GM12878 (cell line): ENCODE measurements at regions not wholly inside any gene's neighbourhood (a gene's known extent, or its start where the extent isn't known, plus 50 kb on each side); places are given as distances from the start of the nearest gene placed in this dataset.

Experiments used
- CHD4 ChIP-seq: fragments of 200-600 bp; sonication (generic); IDR thresholded peaks from 2 replicates; pipeline ENCODE4 v1.6.1; 2016; ENCODE audit warnings: mild to moderate bottlenecking
- HCFC1 ChIP-seq: fragments of 150-350 bp; IDR thresholded peaks from 2 replicates; pipeline ENCODE4 v1.6.1; 2014; ENCODE audit warnings: low read length
- NFYB ChIP-seq: IDR thresholded peaks from 2 replicates; pipeline ENCODE4 v1.6.1; 2011; ENCODE audit warnings: low read depth, mild to moderate bottlenecking, low read length, improper control_type of control experiment, moderate library complexity; ENCODE audit not compliant: insufficient read depth
- SUZ12 ChIP-seq: fragments of 200-600 bp; sonication (generic); IDR thresholded peaks from one replicate; pipeline ENCODE4 v1.6.1; 2018; ENCODE audit warnings: antibody characterized with exemption, mild to moderate bottlenecking; ENCODE audit not compliant: unreplicated experiment
- ZBED1 ChIP-seq: IDR thresholded peaks from 2 replicates; pipeline ENCODE4 v1.6.1; 2016; ENCODE audit warnings: borderline replicate concordance
- ZNF274 ChIP-seq: IDR thresholded peaks from one replicate; pipeline ENCODE4 v1.8.0; 2011; ENCODE audit not compliant: insufficient read length, insufficient read depth
- TF ChIP-seq, protein P1 (sequence below), 3 experiments: IDR thresholded peaks in 2 of 3; conservative IDR thresholded peaks in 1 of 3; 2 replicates each; pipeline ENCODE4 v1.5.1; 2011; ENCODE audit warnings: low read depth in 3 of 3, low read length in 3 of 3, mild to moderate bottlenecking in 3 of 3, control low read depth in 2 of 3, moderate library complexity in 2 of 3, inconsistent platforms in 1 of 3, mixed read lengths in 1 of 3; ENCODE audit not compliant: control insufficient read depth in 2 of 3, insufficient read depth in 1 of 3; ENCODE audit errors: extremely low read depth in 1 of 3

DNA sequence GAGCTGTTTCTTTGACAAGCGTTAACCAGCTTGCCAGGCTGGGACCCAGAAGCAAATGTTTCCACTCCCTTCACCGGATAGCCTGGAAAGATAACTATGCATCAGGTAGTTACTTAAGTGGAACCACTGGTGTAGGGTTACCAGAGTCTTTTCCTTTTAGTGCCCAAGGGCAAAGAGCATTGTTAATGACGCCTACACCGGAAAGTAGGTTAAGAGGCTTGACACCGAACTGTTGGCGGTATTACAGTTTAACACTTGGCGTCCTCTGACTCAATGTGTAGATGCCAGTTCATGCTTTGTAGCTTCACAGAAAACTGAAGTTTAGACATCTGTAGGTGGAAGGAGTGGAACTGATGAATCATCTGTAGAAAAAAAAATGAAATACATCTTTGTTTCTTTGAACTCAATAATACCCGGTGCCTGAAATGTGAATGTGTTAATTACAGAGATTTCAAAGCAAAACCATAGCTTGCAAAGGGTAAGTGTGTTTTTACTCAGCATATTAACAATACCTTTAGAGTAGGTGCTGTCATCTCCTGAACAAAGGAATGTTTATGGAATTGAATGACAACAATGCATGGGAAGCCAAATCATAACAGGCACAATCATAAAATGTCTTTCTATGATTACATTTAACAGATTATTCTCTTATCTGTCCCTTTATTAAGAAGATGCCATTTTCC lies 426.7 kb upstream of the SALL1 start:
- TF ChIP-seq NFYB (no peak), ZBED1 (no peak), ZNF274 (no peak), CHD4 (no peak), SUZ12 (no peak), HCFC1 (no peak)
- TF ChIP-seq, protein P1, sequence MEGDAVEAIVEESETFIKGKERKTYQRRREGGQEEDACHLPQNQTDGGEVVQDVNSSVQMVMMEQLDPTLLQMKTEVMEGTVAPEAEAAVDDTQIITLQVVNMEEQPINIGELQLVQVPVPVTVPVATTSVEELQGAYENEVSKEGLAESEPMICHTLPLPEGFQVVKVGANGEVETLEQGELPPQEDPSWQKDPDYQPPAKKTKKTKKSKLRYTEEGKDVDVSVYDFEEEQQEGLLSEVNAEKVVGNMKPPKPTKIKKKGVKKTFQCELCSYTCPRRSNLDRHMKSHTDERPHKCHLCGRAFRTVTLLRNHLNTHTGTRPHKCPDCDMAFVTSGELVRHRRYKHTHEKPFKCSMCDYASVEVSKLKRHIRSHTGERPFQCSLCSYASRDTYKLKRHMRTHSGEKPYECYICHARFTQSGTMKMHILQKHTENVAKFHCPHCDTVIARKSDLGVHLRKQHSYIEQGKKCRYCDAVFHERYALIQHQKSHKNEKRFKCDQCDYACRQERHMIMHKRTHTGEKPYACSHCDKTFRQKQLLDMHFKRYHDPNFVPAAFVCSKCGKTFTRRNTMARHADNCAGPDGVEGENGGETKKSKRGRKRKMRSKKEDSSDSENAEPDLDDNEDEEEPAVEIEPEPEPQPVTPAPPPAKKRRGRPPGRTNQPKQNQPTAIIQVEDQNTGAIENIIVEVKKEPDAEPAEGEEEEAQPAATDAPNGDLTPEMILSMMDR (IDR thresholded peaks at IDR 0.05 in 2 of 3, conservative IDR thresholded peaks at IDR 0.05 in 1 of 3; ENCODE audit: control insufficient read depth in 2 of 3, extremely low read depth in 1 of 3, insufficient read depth in 1 of 3, low read depth in 3 of 3, low read length in 3 of 3), result no peak
